AG10803 (cell line): ENCODE measurements at regions not wholly inside any gene's neighbourhood (a gene's known extent, or its start where the extent isn't known, plus 50 kb on each side); places are given as distances from the start of the nearest gene placed in this dataset.

Source experiments
- DNase-seq: peaks from one replicate; pipeline ENCODE4 v3.0.0; 2010; ENCODE audit warnings: low read depth
- H3K4me3 ChIP-seq: 2 replicates; pipeline ENCODE4 v1.5.1; 2011; ENCODE audit warnings: mild to moderate bottlenecking, low read length, control low read depth
- TF ChIP-seq, protein P1 (sequence below): conservative IDR thresholded peaks from 2 replicates; pipeline ENCODE4 v1.5.1; 2011; ENCODE audit warnings: mild to moderate bottlenecking, low read length, control low read depth, inconsistent platforms

GRCh38 chr10:109202111-109202510 lies 721.2 kb downstream of the XPNPEP1 start:
- DNase-seq: no peak
- H3K4me3 ChIP-seq: no peak overlapping the region
- TF ChIP-seq, protein P1, sequence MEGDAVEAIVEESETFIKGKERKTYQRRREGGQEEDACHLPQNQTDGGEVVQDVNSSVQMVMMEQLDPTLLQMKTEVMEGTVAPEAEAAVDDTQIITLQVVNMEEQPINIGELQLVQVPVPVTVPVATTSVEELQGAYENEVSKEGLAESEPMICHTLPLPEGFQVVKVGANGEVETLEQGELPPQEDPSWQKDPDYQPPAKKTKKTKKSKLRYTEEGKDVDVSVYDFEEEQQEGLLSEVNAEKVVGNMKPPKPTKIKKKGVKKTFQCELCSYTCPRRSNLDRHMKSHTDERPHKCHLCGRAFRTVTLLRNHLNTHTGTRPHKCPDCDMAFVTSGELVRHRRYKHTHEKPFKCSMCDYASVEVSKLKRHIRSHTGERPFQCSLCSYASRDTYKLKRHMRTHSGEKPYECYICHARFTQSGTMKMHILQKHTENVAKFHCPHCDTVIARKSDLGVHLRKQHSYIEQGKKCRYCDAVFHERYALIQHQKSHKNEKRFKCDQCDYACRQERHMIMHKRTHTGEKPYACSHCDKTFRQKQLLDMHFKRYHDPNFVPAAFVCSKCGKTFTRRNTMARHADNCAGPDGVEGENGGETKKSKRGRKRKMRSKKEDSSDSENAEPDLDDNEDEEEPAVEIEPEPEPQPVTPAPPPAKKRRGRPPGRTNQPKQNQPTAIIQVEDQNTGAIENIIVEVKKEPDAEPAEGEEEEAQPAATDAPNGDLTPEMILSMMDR: no peak

- DNase-seq: no peak
- TF ChIP-seq, protein P1: no peak
- H3K4me3 ChIP-seq: no peak overlapping the region
Measured at GRCh38 chr10:109200646-109201045, 722.7 kb downstream of the XPNPEP1 start.

- TF ChIP-seq, protein P1: no peak
- no peak for DNase-seq
- H3K4me3 ChIP-seq: no peak overlapping the region
Measured at GRCh38 chr10:109191823-109192222, 731.5 kb downstream of the XPNPEP1 start.

DNA sequence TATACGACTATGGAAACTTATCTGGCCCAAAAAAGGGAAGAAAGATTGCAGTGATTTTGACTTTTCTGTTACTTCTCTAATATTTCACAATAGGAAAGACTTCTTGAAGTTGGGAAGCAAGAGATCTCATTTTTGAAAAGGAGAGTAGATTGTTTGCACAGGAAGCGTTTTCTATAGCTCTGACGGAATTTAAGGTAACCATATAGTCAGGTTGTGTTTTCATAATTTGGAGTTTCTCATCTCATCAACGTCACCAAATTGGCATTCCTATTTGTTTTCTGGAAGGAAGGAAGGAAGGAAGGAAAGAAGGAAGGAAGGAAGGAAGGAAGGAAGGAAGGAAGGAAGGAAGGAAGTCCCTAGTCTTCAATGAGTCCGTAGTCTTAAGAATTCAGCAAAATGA lies 732.0 kb downstream of the XPNPEP1 start:
- DNase-seq: no peak
- H3K4me3 ChIP-seq: no peak overlapping the region
- TF ChIP-seq, protein P1: no peak

GRCh38 chr10:109187677-109188076 lies 735.6 kb downstream of the XPNPEP1 start:
- DNase-seq: no peak

GRCh38 chr10:109183366-109183765 lies 739.9 kb downstream of the XPNPEP1 start:
- no peak overlapping the region for H3K4me3 ChIP-seq
- TF ChIP-seq, protein P1: no peak
- peak; percentile 35 for DNase-seq

More at GRCh38 chr10:109187677-109188076, 735.6 kb downstream of the XPNPEP1 start:
- H3K4me3 ChIP-seq: no peak overlapping the region
- TF ChIP-seq, protein P1: no peak

DNA sequence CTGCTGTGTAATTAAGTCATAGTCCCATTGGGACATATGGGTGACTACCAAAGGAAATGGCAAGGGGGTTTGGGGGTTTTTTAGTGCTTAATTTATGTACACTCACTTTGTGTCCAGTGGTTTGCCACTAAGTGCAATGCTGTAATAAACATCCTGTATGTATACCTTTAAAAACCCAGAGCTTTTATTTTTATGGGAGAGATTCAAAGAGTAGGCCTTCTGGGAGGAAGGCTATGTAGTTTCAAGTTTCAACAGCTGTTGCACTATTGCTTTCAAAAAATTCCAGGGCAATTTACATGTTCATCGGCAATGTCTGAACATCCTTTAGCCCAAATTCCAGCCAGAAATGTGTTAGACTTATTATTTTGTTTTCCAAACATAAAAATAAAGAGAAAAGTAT lies 744.7 kb downstream of the XPNPEP1 start:
- TF ChIP-seq, protein P1: no peak
- DNase-seq: no peak

More for the DNA sequence above, 744.7 kb downstream of the XPNPEP1 start:
- no peak overlapping the region for H3K4me3 ChIP-seq
